ENCODE measurements at regions not wholly inside any gene's neighbourhood (a gene's known extent, or its start where the extent isn't known, plus 50 kb on each side); places are given as distances from the start of the nearest gene placed in this dataset.
"Not testable (repeated sequence)": the region's sequence is repeated elsewhere in the genome, so short reads cannot be mapped to it uniquely, and the experiment has no call there.

DNA sequence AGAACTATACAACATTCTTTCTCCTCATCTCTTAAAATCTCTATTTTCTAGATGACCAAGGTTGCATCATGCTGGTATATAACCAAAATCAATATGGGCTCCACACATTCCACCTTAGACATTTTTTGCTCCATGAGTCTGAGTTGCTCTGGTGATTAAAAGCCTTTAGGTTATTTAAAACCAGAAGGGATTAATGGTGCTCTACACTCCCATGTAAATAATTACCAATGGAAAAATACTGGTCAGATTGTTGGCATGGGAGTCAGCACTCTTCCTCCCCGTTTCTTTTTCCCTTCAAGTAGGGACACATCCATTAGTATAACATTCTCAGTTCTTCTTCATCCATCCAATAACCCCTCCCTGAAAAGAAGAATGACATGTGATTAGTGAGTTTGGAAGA, 747.7 kb downstream of the PCDH17 start (continued):
- TF ChIP-seq, protein P1, sequence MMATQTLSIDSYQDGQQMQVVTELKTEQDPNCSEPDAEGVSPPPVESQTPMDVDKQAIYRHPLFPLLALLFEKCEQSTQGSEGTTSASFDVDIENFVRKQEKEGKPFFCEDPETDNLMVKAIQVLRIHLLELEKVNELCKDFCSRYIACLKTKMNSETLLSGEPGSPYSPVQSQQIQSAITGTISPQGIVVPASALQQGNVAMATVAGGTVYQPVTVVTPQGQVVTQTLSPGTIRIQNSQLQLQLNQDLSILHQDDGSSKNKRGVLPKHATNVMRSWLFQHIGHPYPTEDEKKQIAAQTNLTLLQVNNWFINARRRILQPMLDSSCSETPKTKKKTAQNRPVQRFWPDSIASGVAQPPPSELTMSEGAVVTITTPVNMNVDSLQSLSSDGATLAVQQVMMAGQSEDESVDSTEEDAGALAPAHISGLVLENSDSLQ (IDR thresholded peaks at IDR 0.05) = no peak
- TF ChIP-seq ASH2L (IDR thresholded peaks at IDR 0.05; ENCODE audit: borderline replicate concordance, low read depth) = no peak
- no peak for TF ChIP-seq BCL11A (IDR thresholded peaks at IDR 0.05; ENCODE audit: low read depth, low read length)
- no peak for TF ChIP-seq MEF2B (IDR thresholded peaks at IDR 0.05; ENCODE audit: partially characterized antibody, poor library complexity, severe bottlenecking)
- TF ChIP-seq CBFB (IDR thresholded peaks at IDR 0.05; ENCODE audit: low read depth) = no peak
- no peak for TF ChIP-seq SRF (IDR thresholded peaks at IDR 0.05; ENCODE audit: low read depth in 2 of 2, low read length in 2 of 2)
- TF ChIP-seq ATF7 (IDR thresholded peaks at IDR 0.05; ENCODE audit: low read depth) = no peak
- TF ChIP-seq GABPA (IDR thresholded peaks at IDR 0.05; ENCODE audit: low read depth) = no peak
- TF ChIP-seq ZNF207 (IDR thresholded peaks at IDR 0.05; ENCODE audit: borderline replicate concordance) = no peak
- no peak for TF ChIP-seq NR2F1 (conservative IDR thresholded peaks at IDR 0.05)
- no peak for TF ChIP-seq ZNF24 (IDR thresholded peaks at IDR 0.05)
- TF ChIP-seq, protein P2, sequence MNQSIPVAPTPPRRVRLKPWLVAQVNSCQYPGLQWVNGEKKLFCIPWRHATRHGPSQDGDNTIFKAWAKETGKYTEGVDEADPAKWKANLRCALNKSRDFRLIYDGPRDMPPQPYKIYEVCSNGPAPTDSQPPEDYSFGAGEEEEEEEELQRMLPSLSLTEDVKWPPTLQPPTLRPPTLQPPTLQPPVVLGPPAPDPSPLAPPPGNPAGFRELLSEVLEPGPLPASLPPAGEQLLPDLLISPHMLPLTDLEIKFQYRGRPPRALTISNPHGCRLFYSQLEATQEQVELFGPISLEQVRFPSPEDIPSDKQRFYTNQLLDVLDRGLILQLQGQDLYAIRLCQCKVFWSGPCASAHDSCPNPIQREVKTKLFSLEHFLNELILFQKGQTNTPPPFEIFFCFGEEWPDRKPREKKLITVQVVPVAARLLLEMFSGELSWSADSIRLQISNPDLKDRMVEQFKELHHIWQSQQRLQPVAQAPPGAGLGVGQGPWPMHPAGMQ (IDR thresholded peaks at IDR 0.05; ENCODE audit: borderline replicate concordance) = no peak

DNA sequence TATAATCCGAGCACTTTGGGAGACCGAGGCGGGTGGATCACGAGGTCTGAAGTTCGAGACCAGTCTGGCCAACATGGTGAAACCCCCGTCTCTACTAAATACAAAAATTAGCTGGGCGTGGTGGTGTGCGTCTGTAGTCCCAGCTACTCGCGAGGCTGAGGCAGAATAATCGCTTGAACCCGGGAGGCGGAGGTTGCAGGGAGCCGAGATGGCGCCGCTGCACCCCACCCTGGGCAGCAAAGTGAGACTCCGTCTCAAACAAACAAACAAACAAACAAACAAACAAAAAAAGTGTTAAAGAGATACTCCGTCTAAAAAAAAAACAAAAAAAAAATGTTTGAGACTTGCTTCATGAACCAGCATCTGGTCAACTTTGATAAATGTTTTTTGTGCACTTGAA, 753.8 kb downstream of the PCDH17 start:
- H3K27ac ChIP-seq (ENCODE audit: control insufficient read depth, insufficient read depth); H3K4me3 ChIP-seq; H3K4me1 ChIP-seq (ENCODE audit: control insufficient read depth, insufficient read depth, low read length); DNase-seq (ENCODE audit: low read depth, low spot score); H2AFZ ChIP-seq (ENCODE audit: control insufficient read depth, low read depth, low read length); H3K9me3 ChIP-seq (replicated peaks; ENCODE audit: control insufficient read depth, insufficient read depth, low read length); CTCF ChIA-PET; H3K9ac ChIP-seq (ENCODE audit: control insufficient read depth, insufficient read depth, low read length); H4K20me1 ChIP-seq (ENCODE audit: control insufficient read depth, insufficient read depth); FAIRE-seq; H3K36me3 ChIP-seq (ENCODE audit: control insufficient read depth in 2 of 2, insufficient read depth in 2 of 2, low read length in 1 of 2); POLR2A ChIA-PET; BruUV-seq (replicated peaks); H3K4me2 ChIP-seq (ENCODE audit: control insufficient read depth, insufficient read depth); in situ Hi-C loops (cut with MboI); H3K79me2 ChIP-seq (ENCODE audit: control insufficient read depth, insufficient read depth, low read length); intact Hi-C loops (cut with micrococcal nuclease; ENCODE audit: unreplicated experiment); SMC1A ChIA-PET (ENCODE audit: uncharacterized antibody, unreplicated experiment); H3K27me3 ChIP-seq (replicated peaks in 1 of 2; ENCODE audit: control insufficient read depth in 2 of 2, insufficient read depth in 2 of 2, low read length in 1 of 2); ATAC-seq; RAD21 ChIA-PET (ENCODE audit: unreplicated experiment): not testable (repeated sequence)
- WGBS (ENCODE audit: insufficient coverage, insufficient replicate concordance, low lambda C conversion rate, missing lambda C conversion rate) = 49% methylated on average over 18 of the region's 18 CpGs
